CD4-positive, alpha-beta T cell treated with Interleukin-4 for 1 hour (primary cell): ENCODE measurements at regions not wholly inside any gene's neighbourhood (a gene's known extent, or its start where the extent isn't known, plus 50 kb on each side); places are given as distances from the start of the nearest gene placed in this dataset.

Experiments used
- DNase-seq, 2 donors: peaks; one replicate each; pipeline ENCODE4 v3.0.0-alpha.2; 2020 to 2022

GRCh38 chr13:59477011-59477410 is 686.7 kb downstream of the DIAPH3 start:
- no peak for DNase-seq

- DNase-seq, result no peak
Observed at GRCh38 chr13:59478908-59479307, 684.8 kb downstream of the DIAPH3 start.

- no peak for DNase-seq
Observed at GRCh38 chr13:59479629-59480028, 684.1 kb downstream of the DIAPH3 start.

GRCh38 chr13:59480396-59481259 is 683.1 kb downstream of the DIAPH3 start:
- no peak for DNase-seq

GRCh38 chr13:59483501-59484145 is 680.1 kb downstream of the DIAPH3 start:
- DNase-seq, result no peak

DNA sequence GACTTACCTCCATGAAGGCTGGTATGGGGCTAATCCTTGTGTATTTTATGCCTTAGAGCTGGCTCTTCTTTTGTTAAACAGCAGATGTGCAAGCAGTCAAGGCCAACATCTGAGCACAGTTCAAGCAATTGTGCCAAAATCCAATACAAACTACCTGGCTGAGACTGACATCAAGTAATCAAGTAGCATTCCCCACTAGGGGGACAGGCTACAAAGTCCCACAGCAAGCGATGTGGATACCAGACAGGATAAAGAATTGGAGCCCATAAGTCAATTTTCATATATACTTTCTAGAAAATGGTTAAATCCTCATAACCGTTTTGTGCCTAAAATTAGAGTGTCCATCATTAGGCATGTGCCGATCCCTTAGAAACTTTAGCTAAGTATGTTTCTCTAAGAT is 675.8 kb downstream of the DIAPH3 start:
- DNase-seq, result no peak

DNA sequence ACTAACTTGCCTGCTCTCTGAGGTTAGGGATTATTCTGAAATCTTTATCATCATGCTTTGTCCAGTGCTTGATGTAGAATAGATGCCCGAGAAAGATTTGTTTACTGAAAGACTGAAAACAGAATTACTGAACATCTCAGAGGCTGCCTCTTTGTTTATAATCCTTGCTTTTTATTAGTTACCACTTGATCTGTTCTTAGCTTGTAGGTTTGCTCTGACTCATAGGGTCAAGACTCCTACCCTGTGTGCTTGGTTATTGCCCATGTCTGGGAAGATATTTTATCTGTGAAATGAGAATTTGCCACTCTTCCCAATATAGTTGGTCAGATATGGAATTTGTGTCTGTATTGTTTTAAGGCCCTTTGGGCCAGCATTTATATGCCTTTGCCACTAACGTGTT is 675.3 kb downstream of the DIAPH3 start:
- no peak for DNase-seq

- DNase-seq, result no peak
Observed at GRCh38 chr13:59490651-59491050, 673.1 kb downstream of the DIAPH3 start.

GRCh38 chr13:59492030-59492636 is 671.6 kb downstream of the DIAPH3 start:
- no peak for DNase-seq

DNA sequence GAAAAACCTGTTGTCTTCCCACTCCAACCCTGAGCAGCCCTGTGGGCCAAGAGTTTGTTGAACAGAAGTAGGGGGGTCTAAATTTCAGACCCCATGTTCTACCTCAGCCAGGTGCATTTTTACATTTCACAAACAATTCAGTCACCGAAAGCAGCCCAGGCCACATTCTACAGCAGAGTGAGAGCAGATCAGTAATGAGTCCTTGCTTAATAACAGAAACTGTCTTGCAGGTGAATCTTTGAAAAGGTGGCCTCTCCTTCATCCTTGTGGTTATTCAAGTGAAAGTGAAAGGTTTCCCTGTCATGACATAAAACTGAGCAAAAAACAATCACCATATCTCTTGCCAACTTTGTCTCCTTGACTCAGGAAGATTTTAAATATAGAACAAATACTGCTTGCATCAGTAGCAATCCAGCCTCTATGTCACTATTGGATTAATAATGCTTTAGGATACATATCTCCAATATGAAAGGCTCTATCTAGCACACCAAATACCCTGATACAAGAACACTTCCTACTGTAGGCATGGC is 670.2 kb downstream of the DIAPH3 start:
- DNase-seq, result no peak

- no peak for DNase-seq
Observed at GRCh38 chr13:59494151-59494550, 669.6 kb downstream of the DIAPH3 start.

DNA sequence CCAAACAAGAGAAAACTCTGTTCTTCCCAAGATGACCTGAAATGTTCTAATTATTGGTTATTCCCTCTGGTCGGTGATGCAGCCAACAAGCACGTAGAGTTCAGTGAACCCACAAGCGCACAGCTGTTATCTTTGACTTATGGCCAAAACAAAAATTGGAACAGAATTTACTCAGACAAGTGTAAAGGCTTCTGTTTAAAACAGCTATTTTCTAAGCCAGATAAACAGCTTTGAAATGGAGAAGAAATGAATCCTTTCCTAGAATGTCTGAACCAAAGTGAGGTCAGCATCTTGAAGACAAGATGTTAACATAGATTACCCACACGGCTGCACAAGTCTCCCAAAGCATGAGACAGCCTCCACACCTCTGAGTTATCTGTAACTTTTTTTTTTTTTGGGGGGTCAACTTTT is 669.2 kb downstream of the DIAPH3 start:
- DNase-seq, result no peak

DNA sequence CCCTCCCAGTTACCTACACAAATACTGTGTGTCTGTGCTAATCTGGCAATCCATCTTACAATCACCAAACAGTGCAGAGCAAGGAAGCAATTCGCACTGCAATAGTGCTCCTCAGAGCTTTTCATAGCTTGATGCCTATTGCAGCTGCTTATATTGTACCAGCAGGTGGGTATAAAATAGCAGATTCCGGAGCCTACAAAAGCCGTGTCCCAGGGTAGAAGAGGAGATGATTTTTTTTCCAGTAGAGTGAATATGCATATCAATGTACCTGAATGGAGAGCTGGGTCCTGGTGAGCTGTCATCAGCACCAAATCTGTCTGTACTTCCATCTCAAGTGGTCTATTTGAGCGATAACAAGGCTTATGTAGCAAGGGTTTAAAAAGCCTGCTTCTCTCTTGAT is 668.4 kb downstream of the DIAPH3 start:
- no peak for DNase-seq

DNA sequence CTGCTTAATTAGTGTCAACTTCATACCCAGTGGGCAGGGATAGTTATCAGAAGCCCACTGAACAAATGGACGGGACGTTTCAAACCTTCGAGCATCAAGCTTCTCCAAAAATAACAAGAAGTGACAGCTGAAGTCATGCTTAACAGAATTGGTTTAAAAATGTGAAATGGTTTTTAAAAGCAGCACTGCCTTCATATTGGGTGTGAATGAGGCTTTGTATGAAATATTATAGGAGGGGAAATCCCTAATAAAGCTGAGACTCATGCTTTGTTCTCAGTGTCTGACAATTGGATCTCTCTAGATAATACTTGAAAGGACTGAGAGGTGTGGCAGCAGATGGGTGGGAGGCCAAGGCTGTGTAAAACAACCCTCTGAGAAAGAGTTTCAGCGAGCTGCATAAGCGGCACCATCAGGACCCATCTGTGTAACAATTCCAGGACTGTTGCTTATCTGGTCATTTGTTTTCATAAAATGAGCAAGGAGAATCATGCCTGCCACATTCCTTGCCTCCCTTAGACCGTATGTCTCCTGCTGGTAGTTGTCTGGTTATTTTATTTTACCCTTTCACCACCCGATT is 667.7 kb downstream of the DIAPH3 start:
- no peak for DNase-seq

GRCh38 chr13:59497621-59498247 is 666.0 kb downstream of the DIAPH3 start:
- no peak for DNase-seq

- DNase-seq, result no peak
Observed at GRCh38 chr13:59501004-59501403, 662.7 kb downstream of the DIAPH3 start.

DNA sequence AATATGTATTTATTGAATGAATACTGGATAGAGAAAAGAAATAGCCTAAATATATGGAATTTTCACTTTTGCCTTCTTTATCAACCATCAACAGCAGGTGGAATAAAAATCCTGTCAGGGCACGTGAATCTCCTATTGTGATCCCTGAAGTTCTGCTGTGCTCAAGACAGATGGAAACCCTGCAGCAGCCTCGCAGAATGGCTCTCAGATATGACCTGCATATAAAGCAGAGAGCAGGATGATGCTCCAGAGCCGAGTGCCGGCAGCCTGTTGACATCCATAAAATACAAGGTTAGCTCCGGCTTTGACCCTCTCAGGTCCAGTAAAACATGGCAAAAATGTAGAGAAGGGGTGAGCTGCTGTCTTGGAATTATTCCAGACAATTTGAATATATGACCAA is 659.3 kb downstream of the DIAPH3 start:
- no peak for DNase-seq

GRCh38 chr13:59510386-59510785 is 653.3 kb downstream of the DIAPH3 start:
- no peak for DNase-seq

DNA sequence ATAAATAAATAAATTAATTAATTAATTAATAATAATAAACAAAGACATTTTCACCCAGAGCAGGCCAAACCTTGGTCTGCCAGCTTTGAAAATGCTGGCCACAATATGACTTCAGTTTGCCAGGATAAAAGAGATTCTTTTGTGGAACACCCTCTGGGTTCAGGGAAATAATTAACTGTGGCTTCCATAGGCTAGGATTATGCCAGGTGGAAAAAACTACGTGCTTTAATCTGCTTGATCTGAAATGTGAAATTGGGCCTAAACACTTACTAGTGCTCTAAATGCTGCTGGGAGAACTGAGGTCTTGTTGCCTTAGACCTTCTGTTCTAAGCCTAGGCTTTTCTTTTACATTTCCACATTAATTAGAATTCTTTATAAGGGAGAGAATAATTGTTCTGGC is 650.0 kb downstream of the DIAPH3 start:
- no peak for DNase-seq

DNA sequence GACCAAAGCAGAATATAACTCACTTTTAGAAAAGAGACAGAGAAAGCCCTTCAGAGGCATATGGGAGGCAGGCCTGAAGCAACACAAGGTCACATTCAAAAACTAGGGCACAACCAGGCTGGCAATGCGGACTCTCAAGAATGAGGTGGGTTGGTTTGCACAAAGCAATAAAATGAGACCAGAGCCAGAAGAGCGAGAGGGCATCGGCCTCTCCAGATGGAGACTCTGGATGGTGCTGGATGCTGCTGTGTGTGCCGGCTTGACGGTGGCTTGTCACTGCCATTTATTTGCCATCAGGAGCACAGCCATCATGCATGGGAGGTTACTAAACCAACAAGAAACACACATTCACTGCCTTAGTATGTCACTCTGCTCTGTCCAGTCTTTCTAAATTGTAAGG is 649.4 kb downstream of the DIAPH3 start:
- DNase-seq, result no peak

DNA sequence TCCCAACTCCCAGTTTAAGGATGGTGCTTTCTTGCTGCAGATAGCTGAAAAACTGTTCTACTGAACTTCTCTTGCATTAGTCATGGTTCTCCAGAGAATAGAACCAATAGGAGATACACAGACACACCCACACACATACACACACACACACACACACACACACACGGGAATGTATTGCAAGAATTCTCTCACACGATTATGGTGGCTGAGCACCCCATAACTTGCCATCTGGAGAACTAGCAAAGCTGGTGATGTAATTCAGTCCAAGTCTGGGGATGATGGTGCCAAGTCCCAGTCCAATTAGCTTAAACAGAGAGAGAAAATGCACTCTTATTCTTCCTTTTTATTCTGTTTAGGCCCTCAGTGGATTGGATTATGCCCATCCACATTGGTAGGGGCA is 643.9 kb downstream of the DIAPH3 start:
- no peak for DNase-seq

DNA sequence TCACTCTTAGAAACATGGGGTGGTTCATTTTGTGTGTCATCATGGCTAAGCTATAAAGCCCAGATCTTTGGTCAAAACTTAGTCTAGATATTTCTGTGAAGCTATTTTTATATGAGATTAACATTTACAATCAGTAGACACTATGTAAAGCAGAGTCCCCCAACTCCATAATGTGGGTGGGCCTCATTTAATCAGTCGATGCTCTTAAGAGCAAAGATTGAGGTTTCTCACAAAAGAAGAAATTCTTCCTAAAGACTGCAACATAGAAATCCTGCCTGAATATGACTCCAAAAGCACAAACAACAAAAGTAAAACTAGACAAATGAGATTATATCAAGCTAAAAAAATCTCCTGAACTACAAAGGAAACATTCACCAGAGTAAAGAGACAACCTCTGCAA is 642.2 kb downstream of the DIAPH3 start:
- DNase-seq, result no peak

- DNase-seq, result no peak
Observed at GRCh38 chr13:59522652-59523051, 641.1 kb downstream of the DIAPH3 start.
